ENCODE measurements at regions not wholly inside any gene's neighbourhood (a gene's known extent, or its start where the extent isn't known, plus 50 kb on each side); places are given as distances from the start of the nearest gene placed in this dataset.

- no peak for TF ChIP-seq CTCF (IDR thresholded peaks at IDR 0.05; ENCODE audit: control extremely low read depth, extremely low read depth, low read depth, missing control alignments)
- DNase-seq (ENCODE audit: extremely low spot score) = no peak
- ChIA-PET POLR2A (no interaction called here), CTCF (interaction anchor here (1.4 to 1.6 kb wide), 3 partner anchors 13 to 436 kb away, joined by 3 to 4 read pairs (median 3); no protein-coding TSS in a partner anchor)
Observed at GRCh38 chr15:39143479-39143878, 437.4 kb upstream of the THBS1 start.

- TF ChIP-seq CTCF (IDR thresholded peaks at IDR 0.05; ENCODE audit: control extremely low read depth, extremely low read depth, low read depth, missing control alignments) = no peak
- POLR2A ChIA-PET = no interaction called here
- CTCF ChIA-PET = interaction anchor here (1.2 to 1.6 kb wide), 5 partner anchors 9 to 444 kb away, joined by 3 to 4 read pairs (median 3); no protein-coding TSS in a partner anchor
- no peak for DNase-seq (ENCODE audit: extremely low spot score)
Observed at GRCh38 chr15:39144051-39144450, 436.8 kb upstream of the THBS1 start.

GRCh38 chr15:39144613-39145499 is 436.0 kb upstream of the THBS1 start:
- POLR2A ChIA-PET = no interaction called here
- CTCF ChIA-PET = interaction anchor here (0.7 to 1.6 kb wide), 6 partner anchors 10 to 445 kb away, joined by 3 to 4 read pairs (median 3); no protein-coding TSS in a partner anchor
- no peak for DNase-seq (ENCODE audit: extremely low spot score)
- no peak for TF ChIP-seq CTCF (IDR thresholded peaks at IDR 0.05; ENCODE audit: control extremely low read depth, extremely low read depth, low read depth, missing control alignments)

GRCh38 chr15:39145854-39146625 is 434.8 kb upstream of the THBS1 start:
- CTCF ChIA-PET = interaction anchor here (0.8 kb wide), 1 partner anchor 14 kb away, joined by 3 read pairs; no protein-coding TSS in a partner anchor
- POLR2A ChIA-PET = no interaction called here
- DNase-seq (ENCODE audit: extremely low spot score) = no peak
- TF ChIP-seq CTCF (IDR thresholded peaks at IDR 0.05; ENCODE audit: control extremely low read depth, extremely low read depth, low read depth, missing control alignments) = no peak

GRCh38 chr15:39149636-39150150 is 431.2 kb upstream of the THBS1 start:
- CTCF ChIA-PET = no interaction called here
- DNase-seq (ENCODE audit: extremely low spot score) = no peak

More at GRCh38 chr15:39149636-39150150, 431.2 kb upstream of the THBS1 start:
- no peak for TF ChIP-seq CTCF (IDR thresholded peaks at IDR 0.05; ENCODE audit: control extremely low read depth, extremely low read depth, low read depth, missing control alignments)
- POLR2A ChIA-PET = no interaction called here

Measured in GM10248 (cell line).